ENCODE measurements at regions not wholly inside any gene's neighbourhood (a gene's known extent, or its start where the extent isn't known, plus 50 kb on each side); places are given as distances from the start of the nearest gene placed in this dataset.

DNA sequence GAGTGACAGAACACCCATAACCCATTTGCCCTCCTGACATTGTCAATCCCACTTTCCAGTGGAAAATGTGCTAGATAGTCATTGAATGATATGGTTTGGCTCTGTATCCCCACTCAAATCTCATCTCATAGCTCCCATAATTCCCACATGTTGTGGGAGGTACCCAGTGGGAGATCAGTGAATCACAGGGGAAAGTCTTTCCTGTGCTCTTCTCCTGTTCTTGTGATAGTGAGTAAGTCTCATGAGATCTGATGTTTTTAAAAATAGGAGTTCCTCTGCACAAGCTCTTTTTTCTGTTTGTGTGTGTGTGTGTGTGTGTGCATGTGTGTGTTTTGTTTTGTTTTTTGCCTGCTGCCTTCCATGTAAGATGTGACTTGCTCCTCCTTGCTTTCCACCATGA is 191.7 kb downstream of the ARRDC4 start:
- TF ChIP-seq EZH2phosphoT487 (IDR thresholded peaks at IDR 0.05; ENCODE audit: insufficient read depth, low read depth) (no peak), EZH2 (IDR thresholded peaks at IDR 0.05; ENCODE audit: insufficient read depth, poor library complexity, severe bottlenecking) (no peak)
